ENCODE measurements at regions not wholly inside any gene's neighbourhood (a gene's known extent, or its start where the extent isn't known, plus 50 kb on each side); places are given as distances from the start of the nearest gene placed in this dataset.

- DNase-seq = no peak
Observed at GRCh38 chr20:24718277-24718676, 230.8 kb upstream of the CST7 start.

DNA sequence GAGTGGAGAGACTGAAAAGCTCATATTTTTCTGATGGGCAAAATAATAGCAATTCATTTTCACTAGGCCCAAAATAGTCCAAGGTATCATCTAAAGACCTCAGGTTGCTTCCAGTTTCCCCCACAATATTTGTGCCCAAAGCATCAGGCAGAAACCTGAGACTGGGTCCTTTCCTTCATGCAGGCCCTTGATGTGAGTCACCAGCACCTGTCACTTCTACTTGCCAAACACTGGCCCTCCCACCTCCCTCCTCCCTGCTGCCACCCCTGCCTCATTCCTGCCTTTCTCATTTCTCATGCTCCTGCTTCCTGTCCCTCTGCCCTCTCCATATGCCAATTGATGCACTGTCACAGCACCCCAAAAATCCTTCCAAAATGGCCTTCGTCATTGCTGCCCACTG, 230.4 kb upstream of the CST7 start:
- DNase-seq = no peak

- DNase-seq = no peak
Observed at GRCh38 chr20:24720957-24721356, 228.1 kb upstream of the CST7 start.

DNA sequence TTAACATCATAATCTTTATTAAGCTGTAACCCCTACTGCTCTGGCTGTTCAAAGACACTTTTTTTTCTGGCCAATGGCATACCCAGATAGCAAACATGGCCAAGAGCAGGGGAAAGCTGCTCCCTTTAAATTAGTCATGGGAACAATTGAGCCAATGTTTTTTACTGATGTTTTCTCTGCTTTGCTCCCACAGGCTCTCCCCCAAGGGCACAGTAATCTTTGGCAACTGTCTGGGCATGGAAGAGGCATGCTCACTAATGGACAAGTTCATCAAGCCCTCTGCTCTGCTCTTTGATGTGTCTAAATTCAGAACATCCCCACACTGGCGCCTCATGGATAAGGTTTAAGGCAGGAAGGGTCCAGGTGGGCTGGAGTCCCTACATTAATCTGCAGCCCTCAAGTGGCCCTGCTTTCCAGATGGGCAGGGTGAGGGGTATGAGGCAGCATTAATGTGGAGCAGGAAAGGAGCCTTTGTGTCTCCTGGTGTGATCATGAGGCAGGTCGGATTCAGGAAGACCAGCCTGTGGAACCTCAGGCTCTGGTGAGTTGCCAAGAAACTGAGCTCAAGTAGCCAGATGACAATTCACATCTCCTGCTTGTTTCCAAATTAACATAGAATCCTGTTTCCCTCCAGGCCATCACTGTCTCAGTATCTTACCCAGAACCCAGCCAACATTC, 227.0 kb upstream of the CST7 start:
- no peak for DNase-seq

DNA sequence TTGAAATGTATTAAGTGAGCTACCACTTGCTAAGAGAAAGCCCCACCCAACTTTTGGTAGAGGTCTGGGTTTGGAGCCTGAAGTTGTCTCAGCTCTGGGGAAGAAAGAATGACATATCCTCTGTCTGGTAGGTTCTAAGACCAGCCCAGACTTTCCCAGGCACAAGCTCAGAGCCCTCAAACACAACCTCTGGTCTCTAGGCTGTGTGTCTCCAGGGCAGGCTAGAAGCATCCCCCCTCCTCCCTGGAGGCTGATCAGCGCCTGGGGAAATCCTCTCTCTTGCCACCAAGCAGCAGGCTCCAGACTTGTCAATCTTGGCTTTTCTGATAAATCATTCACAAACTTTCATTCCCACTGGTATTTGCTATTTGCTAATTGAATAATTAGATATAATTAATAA, 226.5 kb upstream of the CST7 start:
- no peak for DNase-seq

GRCh38 chr20:24723186-24723585, 225.9 kb upstream of the CST7 start:
- DNase-seq = no peak

- DNase-seq = no peak
Observed at GRCh38 chr20:24723647-24724352, 225.3 kb upstream of the CST7 start.

DNA sequence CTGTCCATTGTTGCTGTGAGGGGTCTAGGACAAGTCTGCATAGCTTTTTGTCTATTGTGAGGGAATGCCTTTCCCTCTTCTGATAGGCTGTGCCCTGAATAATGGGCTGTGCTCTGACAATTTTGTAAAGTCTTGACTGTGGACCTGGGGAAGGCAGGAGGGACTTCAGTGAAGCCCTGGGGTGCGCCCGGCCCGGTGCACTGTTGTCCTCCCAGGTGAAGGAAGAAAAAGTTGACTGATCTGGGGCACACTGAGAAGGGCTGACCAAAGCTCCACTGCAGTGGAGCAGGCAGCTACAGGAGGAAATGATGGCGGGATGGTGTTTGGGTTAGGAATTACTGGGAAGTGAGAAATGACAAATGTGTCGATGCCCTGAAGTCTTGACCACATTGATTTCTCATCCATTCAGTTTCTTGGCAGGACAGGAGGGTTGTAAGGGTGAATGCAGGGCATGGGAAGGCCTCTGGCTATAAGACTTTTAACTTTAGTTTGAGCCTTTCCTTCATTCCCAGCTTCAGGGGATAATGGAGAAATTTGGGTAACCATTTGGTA, 224.0 kb upstream of the CST7 start:
- no peak for DNase-seq

DNA sequence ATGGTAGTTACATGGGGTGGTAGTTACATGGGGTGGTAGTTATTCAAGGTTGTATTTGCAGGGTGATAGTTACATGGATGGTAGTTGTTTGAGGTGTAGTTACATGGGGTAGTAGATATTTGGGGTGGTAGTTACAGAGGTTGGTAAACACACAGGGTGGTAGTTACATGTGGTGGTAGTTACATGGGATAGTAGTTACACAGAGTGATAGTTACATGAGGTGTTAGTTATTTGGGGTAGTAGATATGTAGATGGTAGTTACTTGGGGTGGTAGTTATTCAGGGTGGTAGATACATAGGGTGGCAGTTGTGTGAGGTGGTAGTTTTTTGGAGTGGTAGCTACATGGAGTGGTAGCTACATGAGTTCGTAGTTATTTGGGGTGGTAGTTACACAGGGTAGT, 221.3 kb upstream of the CST7 start:
- no peak for DNase-seq

- DNase-seq = no peak
Observed at GRCh38 chr20:24729896-24730605, 219.0 kb upstream of the CST7 start.

DNA sequence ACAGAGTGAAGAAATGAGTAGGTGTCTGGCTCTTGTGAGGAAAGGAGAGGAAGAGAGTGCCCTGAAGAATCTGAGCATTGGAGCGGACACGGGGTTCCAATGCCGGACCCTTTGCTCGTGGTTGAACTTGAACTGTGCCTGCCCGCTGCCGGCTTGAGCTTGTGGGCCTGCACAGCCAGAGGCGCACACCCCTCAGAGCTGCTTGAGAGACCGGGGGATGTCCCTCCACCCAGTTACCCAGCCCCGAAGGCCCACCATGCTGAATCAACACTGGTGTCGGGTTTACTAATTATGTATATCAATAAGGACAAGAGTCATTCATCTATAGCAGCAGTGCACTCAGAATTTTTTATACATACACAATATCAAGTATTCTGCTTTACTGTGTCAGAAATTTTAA, 218.3 kb upstream of the CST7 start:
- no peak for DNase-seq

DNA sequence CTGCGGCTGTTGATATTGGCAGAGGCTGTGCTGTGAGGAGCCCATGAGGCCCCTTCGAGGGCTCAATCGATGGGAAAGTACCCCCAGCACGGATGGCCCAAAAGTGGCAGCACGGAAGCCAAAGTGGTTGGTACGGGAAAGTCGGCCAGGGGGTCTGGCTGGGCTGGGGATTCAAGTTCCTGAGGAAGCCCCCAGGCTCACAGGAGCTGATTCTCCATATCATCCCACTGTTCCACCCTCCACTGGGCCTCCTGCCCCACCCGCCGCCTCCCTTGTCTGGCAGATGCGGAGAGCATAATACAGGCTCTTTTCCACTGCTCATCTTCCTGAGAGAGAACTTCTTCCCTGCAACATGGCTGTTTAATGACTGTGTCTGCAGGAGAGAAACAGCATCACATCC, 217.8 kb upstream of the CST7 start:
- no peak for DNase-seq

DNA sequence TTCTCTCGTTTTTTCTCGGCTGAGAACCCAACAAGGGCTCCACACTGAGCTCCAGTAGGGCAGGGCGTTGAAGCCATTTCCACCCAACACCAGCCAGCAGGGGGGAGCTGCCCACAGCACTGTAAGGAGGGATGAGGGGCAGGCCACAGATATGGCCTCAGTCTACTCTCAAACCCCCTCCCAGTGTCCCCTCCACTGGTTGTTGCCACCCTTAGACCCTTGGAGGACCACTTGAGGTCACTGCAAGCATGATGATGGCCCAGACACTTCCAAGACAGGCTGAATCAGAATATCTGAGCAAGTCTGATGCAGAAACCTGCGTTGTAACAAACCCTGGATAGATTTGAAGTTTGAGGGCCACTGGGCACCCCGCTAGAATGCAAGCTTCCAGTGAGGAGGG, 217.0 kb upstream of the CST7 start:
- no peak for DNase-seq

DNA sequence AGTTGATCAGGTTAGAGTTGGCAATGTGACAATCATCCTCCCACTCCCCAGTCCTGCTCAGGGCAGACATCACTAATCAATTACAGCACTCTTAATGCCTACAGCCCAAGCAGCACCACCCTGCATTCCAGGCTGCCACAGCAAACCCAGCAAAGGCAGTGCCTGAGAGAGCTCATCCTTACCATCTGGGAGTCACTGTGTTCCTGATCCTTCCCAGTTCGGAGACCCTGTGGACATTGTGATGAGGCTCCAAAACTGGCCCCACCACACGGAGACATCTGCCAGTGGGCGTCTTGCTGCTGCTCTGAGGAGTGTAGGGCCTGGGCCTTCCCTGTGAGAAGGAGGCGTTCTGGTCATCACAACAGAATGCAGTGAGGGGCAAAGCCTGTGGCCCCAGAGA, 216.5 kb upstream of the CST7 start:
- no peak for DNase-seq

DNA sequence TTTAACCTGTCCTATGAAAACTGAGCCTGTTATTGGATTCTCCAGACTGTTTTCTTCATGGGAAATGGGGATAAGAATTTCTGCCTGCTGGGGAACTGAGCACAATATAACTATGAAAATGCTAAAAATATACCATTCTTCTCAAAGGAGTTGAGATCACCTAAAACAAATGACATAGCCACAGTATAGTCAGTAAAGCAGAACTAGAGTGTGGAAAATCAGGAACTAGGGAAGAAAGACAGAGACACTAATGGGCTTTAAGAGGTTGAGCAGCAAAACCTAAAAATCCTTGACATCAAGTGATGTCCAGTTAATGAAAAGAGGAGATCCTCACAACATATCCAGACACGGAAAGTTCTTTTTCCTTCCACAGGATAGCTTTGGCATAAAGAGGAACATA, 215.7 kb upstream of the CST7 start:
- no peak for DNase-seq

DNA sequence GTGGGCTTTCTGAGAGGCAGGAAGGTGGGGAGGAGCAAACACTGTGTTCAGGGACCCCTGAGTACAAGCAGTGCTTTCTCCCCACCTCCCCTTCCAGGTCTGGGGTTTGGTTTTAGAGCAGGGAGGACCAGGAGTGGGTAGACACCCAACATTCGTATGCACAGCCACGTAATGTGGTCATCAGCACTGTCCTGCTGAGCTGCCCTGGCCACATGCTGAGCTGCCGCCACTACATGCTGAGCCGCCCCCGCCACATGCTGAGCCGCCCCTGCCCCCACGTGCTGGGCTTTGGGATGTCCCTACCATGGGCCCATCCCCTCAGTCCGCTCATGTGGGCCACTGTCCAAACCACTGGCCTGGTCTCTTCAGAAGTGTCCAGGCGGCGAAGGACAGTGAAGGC, 214.9 kb upstream of the CST7 start:
- DNase-seq = no peak

DNA sequence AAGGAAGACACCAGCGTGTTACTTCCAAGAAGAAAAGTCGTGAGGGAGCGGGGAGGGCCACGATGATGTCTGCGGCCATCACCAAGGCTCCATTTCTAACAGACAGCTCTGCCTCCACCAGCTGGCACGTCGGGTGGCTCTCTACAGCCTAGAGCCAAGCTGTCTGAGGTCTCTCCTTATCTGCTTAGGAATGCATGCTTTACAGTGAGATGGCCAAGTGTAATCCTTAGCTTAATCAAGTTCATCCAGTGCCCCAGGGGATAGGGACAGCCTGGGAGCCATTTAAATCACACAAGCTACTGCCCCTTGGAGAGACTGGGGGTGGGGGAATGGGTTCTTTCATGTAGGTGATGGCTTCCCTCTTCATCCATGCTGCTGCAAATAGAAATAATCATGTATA, 213.8 kb upstream of the CST7 start:
- no peak for DNase-seq

GRCh38 chr20:24736131-24736843, 212.8 kb upstream of the CST7 start:
- DNase-seq = no peak

DNA sequence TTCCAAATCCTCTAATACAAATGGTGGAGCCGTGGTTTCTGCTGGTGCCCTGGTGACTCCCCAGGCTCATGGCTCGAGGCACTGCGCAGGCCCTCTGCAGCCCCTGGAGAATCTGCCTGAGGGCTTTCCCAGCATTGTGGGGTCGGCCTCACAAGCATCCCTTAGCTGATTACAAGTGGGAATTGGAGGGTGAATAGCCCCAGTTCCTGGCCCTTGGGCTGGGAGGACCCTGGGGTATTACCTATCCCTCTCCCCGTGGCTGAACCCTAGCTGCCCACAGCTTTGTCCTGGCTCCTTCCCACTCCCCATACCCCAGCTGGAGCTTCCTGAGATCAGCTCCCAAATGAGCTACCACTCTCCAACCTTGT, 212.2 kb upstream of the CST7 start:
- no peak for DNase-seq

DNA sequence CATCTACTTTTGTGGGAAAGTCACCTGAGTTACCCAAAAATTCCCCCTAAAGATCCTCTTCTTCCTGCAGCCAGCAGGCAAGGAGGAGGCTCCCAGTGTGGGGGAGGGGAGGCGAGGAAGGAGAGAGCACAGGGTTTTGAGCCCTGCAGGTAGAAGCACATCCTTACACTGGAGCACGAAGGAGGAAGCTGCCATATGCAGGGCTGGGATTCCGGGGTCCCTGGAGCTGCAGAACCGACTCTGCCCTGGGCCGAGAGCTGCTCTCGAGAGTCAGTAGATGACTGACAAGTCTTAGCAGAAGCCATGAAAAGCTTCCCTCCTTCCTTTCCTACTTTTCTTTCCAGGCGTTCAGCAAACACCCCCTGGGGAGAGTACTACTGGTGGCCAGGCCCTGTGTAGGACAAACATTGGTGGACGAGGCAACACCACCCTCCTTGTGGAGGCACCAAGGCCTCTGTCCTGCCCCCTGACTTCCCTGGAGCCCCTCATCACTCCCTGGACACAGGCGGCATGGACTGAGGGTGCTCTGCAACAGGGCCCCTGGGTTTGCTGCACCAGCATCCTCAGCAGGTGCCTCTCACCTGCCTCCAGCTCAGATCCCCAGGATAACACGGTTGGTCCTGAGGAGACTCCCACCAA, 211.7 kb upstream of the CST7 start:
- DNase-seq = no peak

- no peak for DNase-seq
Observed at GRCh38 chr20:24738058-24738775, 210.9 kb upstream of the CST7 start.

GRCh38 chr20:24738981-24739633, 210.0 kb upstream of the CST7 start:
- peak in 1 of 2 donors; percentile 1 for DNase-seq

Measured in CD4-positive, alpha-beta T cell treated with Interleukin-1 beta for 1 hour (primary cell).